ENCODE measurements at regions not wholly inside any gene's neighbourhood (a gene's known extent, or its start where the extent isn't known, plus 50 kb on each side); places are given as distances from the start of the nearest gene placed in this dataset.

DNA sequence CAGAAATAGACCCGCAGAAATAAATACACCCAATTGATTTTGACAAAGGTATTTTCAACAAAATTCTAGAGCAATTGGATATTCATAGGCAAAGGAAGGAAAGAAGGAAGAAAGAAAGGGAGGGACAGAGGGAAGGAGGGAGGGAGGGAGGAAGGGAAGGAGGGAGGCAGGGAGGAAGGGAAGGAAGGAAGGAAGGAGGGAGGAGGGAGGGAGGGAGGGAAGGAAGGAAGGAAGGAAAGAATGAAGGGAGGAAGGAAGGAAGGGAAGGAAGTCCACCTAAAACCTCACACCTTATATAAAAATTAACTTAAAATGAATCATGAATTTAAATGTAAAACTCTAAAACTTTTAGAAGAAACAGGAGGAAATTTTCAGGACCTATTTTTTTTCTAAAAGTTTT, 94.2 kb upstream of the USP47 start:
- TF ChIP-seq RAD21 (IDR thresholded peaks at IDR 0.05; ENCODE audit: low read length) (no peak), POLR2A (IDR thresholded peaks at IDR 0.05; ENCODE audit: low read depth, low read length) (no peak), MAFK (IDR thresholded peaks at IDR 0.05; ENCODE audit: low read depth, low read length) (no peak), RFX5 (IDR thresholded peaks at IDR 0.05; ENCODE audit: low read depth, low read length) (no peak)
- TF ChIP-seq, protein P1, sequence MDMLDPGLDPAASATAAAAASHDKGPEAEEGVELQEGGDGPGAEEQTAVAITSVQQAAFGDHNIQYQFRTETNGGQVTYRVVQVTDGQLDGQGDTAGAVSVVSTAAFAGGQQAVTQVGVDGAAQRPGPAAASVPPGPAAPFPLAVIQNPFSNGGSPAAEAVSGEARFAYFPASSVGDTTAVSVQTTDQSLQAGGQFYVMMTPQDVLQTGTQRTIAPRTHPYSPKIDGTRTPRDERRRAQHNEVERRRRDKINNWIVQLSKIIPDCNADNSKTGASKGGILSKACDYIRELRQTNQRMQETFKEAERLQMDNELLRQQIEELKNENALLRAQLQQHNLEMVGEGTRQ (IDR thresholded peaks at IDR 0.05; ENCODE audit: low read depth, low read length): no peak
- TF ChIP-seq, protein P2, sequence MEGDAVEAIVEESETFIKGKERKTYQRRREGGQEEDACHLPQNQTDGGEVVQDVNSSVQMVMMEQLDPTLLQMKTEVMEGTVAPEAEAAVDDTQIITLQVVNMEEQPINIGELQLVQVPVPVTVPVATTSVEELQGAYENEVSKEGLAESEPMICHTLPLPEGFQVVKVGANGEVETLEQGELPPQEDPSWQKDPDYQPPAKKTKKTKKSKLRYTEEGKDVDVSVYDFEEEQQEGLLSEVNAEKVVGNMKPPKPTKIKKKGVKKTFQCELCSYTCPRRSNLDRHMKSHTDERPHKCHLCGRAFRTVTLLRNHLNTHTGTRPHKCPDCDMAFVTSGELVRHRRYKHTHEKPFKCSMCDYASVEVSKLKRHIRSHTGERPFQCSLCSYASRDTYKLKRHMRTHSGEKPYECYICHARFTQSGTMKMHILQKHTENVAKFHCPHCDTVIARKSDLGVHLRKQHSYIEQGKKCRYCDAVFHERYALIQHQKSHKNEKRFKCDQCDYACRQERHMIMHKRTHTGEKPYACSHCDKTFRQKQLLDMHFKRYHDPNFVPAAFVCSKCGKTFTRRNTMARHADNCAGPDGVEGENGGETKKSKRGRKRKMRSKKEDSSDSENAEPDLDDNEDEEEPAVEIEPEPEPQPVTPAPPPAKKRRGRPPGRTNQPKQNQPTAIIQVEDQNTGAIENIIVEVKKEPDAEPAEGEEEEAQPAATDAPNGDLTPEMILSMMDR (conservative IDR thresholded peaks at IDR 0.05; ENCODE audit: low read depth, low read length): no peak

Measured in IMR-90 (cell line).